ENCODE measurements at regions not wholly inside any gene's neighbourhood (a gene's known extent, or its start where the extent isn't known, plus 50 kb on each side); places are given as distances from the start of the nearest gene placed in this dataset.
"Not testable (repeated sequence)": the region's sequence is repeated elsewhere in the genome, so short reads cannot be mapped to it uniquely, and the experiment has no call there.

- H3K4me1 Mint-ChIP-seq (ENCODE audit: unreplicated experiment), result peaks cover 26% of the 10 kb centered on the region
- H3K9me3 Mint-ChIP-seq (ENCODE audit: unreplicated experiment), result no peaks in the 10 kb centered on the region
- DNase-seq (ENCODE audit: extremely low spot score, unreplicated experiment), result no peak
- TF ChIP-seq CTCF (IDR thresholded peaks at IDR 0.05), result peak; percentile 60
- H3K27ac Mint-ChIP-seq (ENCODE audit: unreplicated experiment), result peak overlapping the region; percentile 37
- H3K4me3 Mint-ChIP-seq (ENCODE audit: unreplicated experiment), result no peak overlapping the region
- no peaks in the 10 kb centered on the region for H3K36me3 Mint-ChIP-seq (ENCODE audit: unreplicated experiment)
- no peaks in the 10 kb centered on the region for H3K27me3 Mint-ChIP-seq (ENCODE audit: unreplicated experiment)
Observed at GRCh38 chr10:33010132-33011037, 52.4 kb upstream of the ITGB1 start.

GRCh38 chr10:33009244-33010131, 51.5 kb upstream of the ITGB1 start:
- H3K9me3 Mint-ChIP-seq (ENCODE audit: unreplicated experiment), result no peaks in the 10 kb centered on the region
- no peaks in the 10 kb centered on the region for H3K27me3 Mint-ChIP-seq (ENCODE audit: unreplicated experiment)

GRCh38 chr10:33008499-33009243, 50.6 kb upstream of the ITGB1 start:
- peak; percentile 98 for TF ChIP-seq CTCF (IDR thresholded peaks at IDR 0.05)
- DNase-seq (ENCODE audit: extremely low spot score, unreplicated experiment), result no peak
- no peaks in the 10 kb centered on the region for H3K9me3 Mint-ChIP-seq (ENCODE audit: unreplicated experiment)
- peak overlapping the region; percentile 65 for H3K27ac Mint-ChIP-seq (ENCODE audit: unreplicated experiment)
- no peaks in the 10 kb centered on the region for H3K27me3 Mint-ChIP-seq (ENCODE audit: unreplicated experiment)
- no peaks in the 10 kb centered on the region for H3K36me3 Mint-ChIP-seq (ENCODE audit: unreplicated experiment)
- H3K4me3 Mint-ChIP-seq (ENCODE audit: unreplicated experiment), result peak overlapping the region; percentile 42
- H3K4me1 Mint-ChIP-seq (ENCODE audit: unreplicated experiment), result peaks cover 31% of the 10 kb centered on the region

More at GRCh38 chr10:33009244-33010131, 51.5 kb upstream of the ITGB1 start:
- Mint-ChIP-seq H3K4me3 (ENCODE audit: unreplicated experiment) (no peak overlapping the region), H3K27ac (ENCODE audit: unreplicated experiment) (no peak overlapping the region), H3K4me1 (ENCODE audit: unreplicated experiment) (peaks cover 31% of the 10 kb centered on the region), H3K36me3 (ENCODE audit: unreplicated experiment) (no peaks in the 10 kb centered on the region)
- no peak for TF ChIP-seq CTCF (IDR thresholded peaks at IDR 0.05)
- DNase-seq (ENCODE audit: extremely low spot score, unreplicated experiment), result no peak

GRCh38 chr10:33007731-33008381, 49.8 kb upstream of the ITGB1 start:
- DNase-seq (ENCODE audit: extremely low spot score, unreplicated experiment); H3K27me3 Mint-ChIP-seq (ENCODE audit: unreplicated experiment); H3K9me3 Mint-ChIP-seq (ENCODE audit: unreplicated experiment); H3K4me3 Mint-ChIP-seq (ENCODE audit: unreplicated experiment); H3K36me3 Mint-ChIP-seq (ENCODE audit: unreplicated experiment); H3K27ac Mint-ChIP-seq (ENCODE audit: unreplicated experiment): not testable (repeated sequence)
- peaks cover 33% of the 10 kb centered on the region for H3K4me1 Mint-ChIP-seq (ENCODE audit: unreplicated experiment)

All from osteocyte (in vitro differentiated cells).